ENCODE measurements at regions not wholly inside any gene's neighbourhood (a gene's known extent, or its start where the extent isn't known, plus 50 kb on each side); places are given as distances from the start of the nearest gene placed in this dataset.

DNA sequence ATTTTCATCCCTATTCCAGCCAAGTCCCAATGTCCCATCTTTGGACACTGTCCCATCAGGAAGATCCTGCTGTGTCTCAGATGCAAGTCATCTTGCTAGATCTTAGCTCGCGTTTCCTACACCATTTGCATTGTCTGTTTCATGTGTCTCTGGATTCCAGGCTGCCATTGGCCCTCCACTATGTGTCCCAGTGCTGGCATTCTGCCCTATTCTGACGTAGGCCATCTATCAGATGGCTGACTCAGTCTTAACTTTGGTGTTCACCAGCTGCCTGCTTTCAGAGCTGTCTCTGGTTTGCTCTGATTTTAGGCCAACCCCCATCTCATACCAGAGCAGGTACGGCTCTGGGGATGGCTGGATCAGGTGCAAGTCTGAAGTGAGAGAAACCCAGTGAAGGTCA lies 300.9 kb upstream of the ASIC2 start:
- DNase-seq (no peak), ATAC-seq (no peak)
- ChIA-PET CTCF (no interaction called here), POLR2A (no interaction called here)
- no peak overlapping the region for H3K4me3 Mint-ChIP-seq
- H3K9me3 Mint-ChIP-seq (ENCODE audit: insufficient read depth): no peaks in the 10 kb centered on the region
- H3K4me1 Mint-ChIP-seq (ENCODE audit: low read depth): no peaks in the 10 kb centered on the region
- no peaks in the 10 kb centered on the region for H3K36me3 Mint-ChIP-seq (ENCODE audit: low read depth)
- no peak overlapping the region for H3K27ac Mint-ChIP-seq
- H3K27me3 Mint-ChIP-seq (ENCODE audit: low read depth): peaks cover 2% of the 10 kb centered on the region

DNA sequence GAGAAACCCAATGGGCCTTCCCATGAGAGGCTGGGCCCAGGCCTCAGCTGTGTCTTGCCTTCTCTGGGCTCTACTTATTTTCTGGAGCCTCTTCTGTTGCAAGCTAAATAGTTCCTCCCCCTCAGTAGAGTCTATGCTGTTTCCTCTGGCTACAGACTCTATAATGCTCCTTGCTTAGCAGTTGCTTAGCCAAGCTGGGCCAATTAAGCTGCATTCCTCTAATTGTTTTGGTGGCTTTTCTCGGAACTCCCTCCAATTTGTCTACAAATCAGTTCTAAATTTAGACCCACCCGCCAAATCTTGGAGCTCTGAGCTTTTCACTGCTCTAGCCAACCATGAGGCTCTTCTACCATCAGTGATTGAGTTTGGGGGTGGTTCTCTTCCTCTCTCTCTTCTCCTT lies 302.7 kb upstream of the ASIC2 start:
- no peaks in the 10 kb centered on the region for H3K4me1 Mint-ChIP-seq (ENCODE audit: low read depth)

DNA sequence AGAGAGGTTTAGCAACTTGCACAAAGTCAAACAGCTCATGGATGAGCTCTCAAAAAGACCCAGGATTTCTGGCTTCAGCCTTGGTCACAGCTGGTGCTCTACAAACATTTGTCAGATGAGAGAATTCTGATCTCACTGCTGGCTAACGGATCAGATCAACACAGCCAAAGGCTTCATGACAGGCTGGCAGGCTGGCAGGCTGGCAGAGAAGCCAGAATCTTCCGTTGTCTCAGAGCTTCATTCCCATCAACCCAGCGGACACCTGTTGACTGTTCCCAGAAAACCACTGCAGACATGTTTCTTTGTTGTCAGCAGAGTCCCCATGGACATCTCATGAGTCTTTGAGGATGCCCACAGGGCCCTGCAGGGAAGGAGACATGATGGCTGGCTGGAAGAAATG lies 303.8 kb upstream of the ASIC2 start:
- Mint-ChIP-seq H3K4me3 (no peak overlapping the region), H3K36me3 (ENCODE audit: low read depth) (no peaks in the 10 kb centered on the region), H3K9me3 (ENCODE audit: insufficient read depth) (no peaks in the 10 kb centered on the region), H3K27me3 (ENCODE audit: low read depth) (peaks cover 2% of the 10 kb centered on the region), H3K4me1 (ENCODE audit: low read depth) (no peaks in the 10 kb centered on the region), H3K27ac (no peak overlapping the region)
- ChIA-PET CTCF (no interaction called here), POLR2A (no interaction called here)
- DNase-seq: no peak
- ATAC-seq: no peak

More for the DNA sequence above, 302.7 kb upstream of the ASIC2 start:
- peaks cover 2% of the 10 kb centered on the region for H3K27me3 Mint-ChIP-seq (ENCODE audit: low read depth)
- H3K27ac Mint-ChIP-seq: no peak overlapping the region
- no peak overlapping the region for H3K4me3 Mint-ChIP-seq
- DNase-seq (no peak), ATAC-seq (no peak)
- H3K9me3 Mint-ChIP-seq (ENCODE audit: insufficient read depth): no peaks in the 10 kb centered on the region
- H3K36me3 Mint-ChIP-seq (ENCODE audit: low read depth): no peaks in the 10 kb centered on the region
- POLR2A ChIA-PET: no interaction called here
- CTCF ChIA-PET: no interaction called here

DNA sequence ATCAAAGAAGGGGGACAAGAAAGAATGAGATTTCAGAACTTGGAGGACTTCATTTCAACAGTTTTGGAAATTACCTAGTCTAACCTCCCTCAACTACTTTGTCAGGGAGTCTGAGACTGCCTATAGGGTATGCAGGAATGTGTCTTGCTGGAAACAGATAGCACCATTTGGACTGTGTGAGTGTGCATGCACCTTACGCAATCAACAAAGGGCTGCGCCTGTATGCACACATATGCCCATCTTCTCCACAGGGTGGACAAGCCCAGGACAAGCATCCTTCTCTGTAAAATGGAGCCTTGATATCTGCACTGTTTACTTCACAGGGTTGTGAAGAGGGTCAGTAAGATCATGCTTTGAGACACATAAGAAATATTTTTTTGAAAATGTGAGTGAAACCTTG lies 305.7 kb upstream of the ASIC2 start:
- H3K9me3 Mint-ChIP-seq (ENCODE audit: insufficient read depth): no peaks in the 10 kb centered on the region
- no peak overlapping the region for H3K4me3 Mint-ChIP-seq
- DNase-seq (no peak), ATAC-seq (no peak)
- H3K36me3 Mint-ChIP-seq (ENCODE audit: low read depth): no peaks in the 10 kb centered on the region
- H3K4me1 Mint-ChIP-seq (ENCODE audit: low read depth): no peaks in the 10 kb centered on the region
- no peaks in the 10 kb centered on the region for H3K27me3 Mint-ChIP-seq (ENCODE audit: low read depth)
- POLR2A ChIA-PET: no interaction called here
- CTCF ChIA-PET: no interaction called here
- no peak overlapping the region for H3K27ac Mint-ChIP-seq

DNA sequence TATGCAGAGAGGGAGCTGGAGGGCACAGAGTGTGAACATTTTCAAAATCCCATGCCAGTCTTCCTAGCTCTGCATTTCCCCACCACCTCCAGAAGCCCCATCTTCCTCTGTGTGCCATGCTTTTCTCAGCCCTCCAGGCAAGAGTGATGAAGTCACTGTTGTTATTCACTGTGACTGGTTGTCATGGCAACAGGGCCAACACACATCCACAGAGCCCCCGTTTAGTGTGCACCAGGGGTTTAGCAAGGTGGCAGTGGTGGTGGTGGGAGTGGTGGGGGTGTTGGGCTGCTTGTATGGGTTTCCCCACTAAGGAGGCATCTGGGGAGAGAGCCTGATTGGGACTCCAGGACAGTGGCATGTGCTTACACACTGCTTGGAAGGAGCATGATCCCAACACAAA lies 309.9 kb upstream of the ASIC2 start:
- Mint-ChIP-seq H3K27me3 (ENCODE audit: low read depth) (no peaks in the 10 kb centered on the region), H3K9me3 (ENCODE audit: insufficient read depth) (no peaks in the 10 kb centered on the region), H3K4me1 (ENCODE audit: low read depth) (no peaks in the 10 kb centered on the region), H3K27ac (no peak overlapping the region), H3K4me3 (no peak overlapping the region), H3K36me3 (ENCODE audit: low read depth) (no peaks in the 10 kb centered on the region)
- POLR2A ChIA-PET: no interaction called here
- ATAC-seq (no peak), DNase-seq (no peak)
- CTCF ChIA-PET: no interaction called here

DNA sequence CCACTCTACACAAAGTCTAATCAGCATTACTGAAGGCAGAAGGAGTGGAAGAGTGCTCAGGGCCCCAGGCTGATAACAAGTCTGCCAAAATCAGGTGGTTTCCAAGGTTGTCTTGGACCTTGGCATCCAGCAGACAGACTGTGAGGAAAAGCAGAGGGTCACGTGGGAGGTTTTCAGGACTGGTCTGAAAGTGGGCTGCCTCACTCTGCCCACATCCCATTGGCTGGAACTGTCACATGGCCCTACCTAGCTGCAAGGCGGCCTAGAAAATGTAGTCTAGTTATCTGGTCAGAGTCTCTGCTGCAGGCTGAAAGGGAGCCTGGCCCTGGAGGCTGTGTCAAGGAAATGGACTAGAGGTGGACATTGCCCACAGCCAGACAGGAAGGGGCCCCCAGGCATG lies 310.7 kb upstream of the ASIC2 start:
- Mint-ChIP-seq H3K4me1 (ENCODE audit: low read depth) (no peaks in the 10 kb centered on the region), H3K9me3 (ENCODE audit: insufficient read depth) (no peaks in the 10 kb centered on the region), H3K36me3 (ENCODE audit: low read depth) (no peaks in the 10 kb centered on the region), H3K27ac (no peak overlapping the region), H3K4me3 (no peak overlapping the region), H3K27me3 (ENCODE audit: low read depth) (no peaks in the 10 kb centered on the region)
- ChIA-PET CTCF (no interaction called here), POLR2A (no interaction called here)
- DNase-seq (no peak), ATAC-seq (no peak)

DNA sequence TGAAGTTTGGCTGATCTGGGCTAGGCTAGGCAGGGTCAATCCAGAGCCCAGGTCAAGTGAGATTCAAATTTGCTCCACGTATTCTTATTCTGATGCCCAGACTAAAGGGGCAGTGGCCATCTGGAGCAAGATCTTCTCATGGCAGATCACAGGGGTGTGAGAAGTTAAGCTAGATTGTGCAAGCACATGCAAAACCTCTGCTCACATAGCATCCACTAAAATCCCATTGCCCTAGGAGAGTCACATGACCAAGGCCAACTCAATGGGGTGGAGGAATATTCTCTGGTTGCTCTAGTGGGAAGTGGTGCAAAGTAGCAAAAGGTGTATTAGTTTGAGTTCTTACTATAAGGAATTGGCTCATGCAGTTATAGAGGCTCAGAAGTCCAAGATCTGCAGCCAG lies 318.4 kb upstream of the ASIC2 start:
- DNase-seq (no peak), ATAC-seq (no peak)
- Mint-ChIP-seq H3K4me3 (no peak overlapping the region), H3K9me3 (ENCODE audit: insufficient read depth) (no peaks in the 10 kb centered on the region), H3K36me3 (ENCODE audit: low read depth) (no peaks in the 10 kb centered on the region), H3K27me3 (ENCODE audit: low read depth) (peaks cover 3% of the 10 kb centered on the region), H3K27ac (no peak overlapping the region), H3K4me1 (ENCODE audit: low read depth) (no peaks in the 10 kb centered on the region)
- POLR2A ChIA-PET: no interaction called here
- CTCF ChIA-PET: no interaction called here

DNA sequence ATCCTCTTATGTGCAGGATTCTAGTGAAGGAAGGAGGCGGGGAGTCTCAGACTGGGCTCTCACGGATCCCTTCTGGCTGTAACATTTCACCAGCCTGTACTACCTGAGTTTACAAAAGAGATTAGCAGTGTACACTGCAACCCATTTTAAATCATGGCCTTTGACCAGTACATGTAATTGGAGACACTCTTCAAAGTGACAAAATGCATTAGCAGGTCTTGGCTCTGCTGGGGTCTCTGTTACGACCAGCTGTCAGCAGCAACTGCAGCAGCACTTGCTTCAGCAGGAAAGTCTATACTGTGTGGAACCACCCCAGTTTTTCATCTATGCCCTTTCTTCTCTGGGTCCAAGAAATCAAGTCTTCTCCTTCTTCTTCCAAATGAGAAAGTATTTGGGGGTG lies 322.8 kb upstream of the ASIC2 start:
- H3K27me3 Mint-ChIP-seq (ENCODE audit: low read depth): peaks cover 3% of the 10 kb centered on the region
- no peaks in the 10 kb centered on the region for H3K36me3 Mint-ChIP-seq (ENCODE audit: low read depth)
- ATAC-seq: no peak
- ChIA-PET POLR2A (no interaction called here), CTCF (no interaction called here)
- H3K27ac Mint-ChIP-seq: no peak overlapping the region
- DNase-seq: no peak
- no peaks in the 10 kb centered on the region for H3K4me1 Mint-ChIP-seq (ENCODE audit: low read depth)
- H3K9me3 Mint-ChIP-seq (ENCODE audit: insufficient read depth): no peaks in the 10 kb centered on the region
- no peak overlapping the region for H3K4me3 Mint-ChIP-seq

DNA sequence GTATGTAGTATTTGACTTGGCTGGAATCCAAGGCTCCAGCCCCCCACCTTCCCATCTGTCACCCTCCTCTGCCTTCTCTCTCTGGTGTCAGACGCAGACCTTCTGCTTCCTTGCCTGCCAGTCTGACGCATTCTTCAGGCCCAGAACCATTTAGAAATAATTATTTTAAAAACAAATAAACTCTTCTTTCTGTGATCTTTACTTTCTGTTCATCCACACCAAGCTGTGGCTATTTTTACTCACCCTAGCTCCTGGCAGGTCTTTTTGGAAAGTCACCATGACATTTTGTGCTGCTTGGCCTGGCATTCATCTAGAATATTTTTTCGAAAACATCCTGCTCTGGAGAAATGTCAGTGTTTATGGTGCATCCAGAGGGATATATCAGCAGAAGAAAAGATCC lies 330.7 kb upstream of the ASIC2 start:
- DNase-seq (no peak), ATAC-seq (no peak)
- Mint-ChIP-seq H3K36me3 (ENCODE audit: low read depth) (no peaks in the 10 kb centered on the region), H3K27ac (no peak overlapping the region), H3K4me3 (no peak overlapping the region), H3K4me1 (ENCODE audit: low read depth) (no peaks in the 10 kb centered on the region), H3K27me3 (ENCODE audit: low read depth) (no peaks in the 10 kb centered on the region), H3K9me3 (ENCODE audit: insufficient read depth) (no peaks in the 10 kb centered on the region)
- ChIA-PET CTCF (no interaction called here), POLR2A (no interaction called here)

DNA sequence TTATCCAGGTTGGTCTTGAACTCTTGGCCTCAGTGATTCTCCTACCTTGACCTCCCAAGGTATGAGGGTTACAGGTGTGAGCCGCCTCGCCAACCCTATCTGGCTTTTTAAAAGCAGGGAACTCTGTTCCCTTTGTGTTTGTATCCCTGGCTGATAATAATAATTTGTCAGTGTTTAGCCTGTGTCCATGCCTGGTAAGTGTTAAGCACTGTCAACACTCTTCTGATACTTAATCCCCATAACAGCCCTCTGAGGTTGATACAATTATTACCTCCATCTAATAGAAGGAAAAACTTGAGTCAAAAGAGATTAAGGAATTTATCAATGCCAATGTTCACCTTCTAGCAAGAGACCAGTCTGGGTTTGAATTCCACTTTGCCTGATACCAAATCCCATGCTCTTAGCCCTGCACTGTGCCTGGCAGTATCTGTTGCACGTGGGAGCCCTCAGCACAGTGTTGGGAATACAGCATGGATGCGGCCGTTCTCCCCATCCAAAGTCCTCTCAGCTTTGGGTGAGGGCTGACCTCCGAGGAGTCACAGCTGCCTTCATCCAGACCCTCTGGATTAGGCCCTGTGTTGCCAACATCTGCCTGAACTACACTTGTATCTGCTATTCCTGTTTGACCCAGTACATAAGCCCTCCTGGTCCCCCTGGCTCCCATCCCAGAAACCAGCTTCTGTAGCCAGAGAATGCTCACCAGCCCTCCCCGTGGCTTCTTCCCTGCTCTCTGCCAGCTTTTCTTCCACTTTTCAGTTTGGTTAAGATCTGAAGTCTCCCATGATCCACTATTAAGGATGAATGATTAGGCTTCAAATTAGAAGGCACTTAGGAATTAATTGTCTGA lies 335.6 kb upstream of the ASIC2 start:
- ChIA-PET POLR2A (no interaction called here), CTCF (no interaction called here)
- DNase-seq (no peak), ATAC-seq (no peak)
- Mint-ChIP-seq H3K4me3 (no peak overlapping the region), H3K9me3 (ENCODE audit: insufficient read depth) (no peaks in the 10 kb centered on the region), H3K36me3 (ENCODE audit: low read depth) (no peaks in the 10 kb centered on the region), H3K27ac (no peak overlapping the region), H3K27me3 (ENCODE audit: low read depth) (no peaks in the 10 kb centered on the region), H3K4me1 (ENCODE audit: low read depth) (no peaks in the 10 kb centered on the region)

DNA sequence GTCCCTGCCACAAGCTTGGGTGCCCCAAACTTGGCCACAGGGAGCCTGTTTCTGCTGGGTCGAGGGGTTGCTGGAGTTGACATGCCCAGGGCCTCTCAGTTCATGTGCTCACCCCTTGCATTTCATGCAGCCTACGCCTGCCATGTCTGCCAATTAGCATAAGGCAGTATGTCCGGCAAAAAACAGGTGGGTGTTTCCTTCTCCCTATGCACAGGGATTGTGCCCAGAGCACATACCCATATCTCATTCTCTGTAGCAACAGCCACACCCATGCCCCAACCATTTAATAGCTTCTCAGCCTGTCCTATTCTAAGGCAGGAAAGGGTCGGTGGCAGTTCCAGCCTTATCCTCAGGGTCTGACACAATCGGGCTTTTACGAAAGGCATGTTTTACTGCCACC lies 340.4 kb upstream of the ASIC2 start:
- Mint-ChIP-seq H3K4me1 (ENCODE audit: low read depth) (peaks cover 18% of the 10 kb centered on the region), H3K27ac (no peak overlapping the region), H3K27me3 (ENCODE audit: low read depth) (no peaks in the 10 kb centered on the region), H3K36me3 (ENCODE audit: low read depth) (peaks cover 8% of the 10 kb centered on the region), H3K9me3 (ENCODE audit: insufficient read depth) (peaks cover 14% of the 10 kb centered on the region), H3K4me3 (no peak overlapping the region)
- DNase-seq: no peak
- ChIA-PET POLR2A (no interaction called here), CTCF (no interaction called here)
- no peak for ATAC-seq

DNA sequence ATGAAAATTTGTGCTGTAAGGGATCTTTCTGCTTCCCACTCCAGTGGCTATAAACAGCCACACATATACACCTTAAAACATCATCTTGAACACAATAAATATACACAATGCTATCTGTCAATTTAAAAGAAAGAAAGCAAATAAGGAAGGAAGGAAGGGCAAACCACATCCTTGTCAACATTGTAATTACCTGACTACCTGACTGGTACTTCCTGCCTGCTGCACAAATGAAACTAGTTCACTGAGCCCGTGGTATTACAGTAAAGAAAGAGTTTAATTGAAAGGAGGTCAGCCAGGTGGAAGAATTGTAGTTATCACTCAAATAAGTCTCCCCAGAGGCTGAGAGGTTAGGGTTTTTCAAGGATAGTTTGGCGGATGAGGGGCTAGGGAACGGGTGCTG lies 344.4 kb upstream of the ASIC2 start:
- Mint-ChIP-seq H3K9me3 (ENCODE audit: insufficient read depth) (peaks cover 21% of the 10 kb centered on the region), H3K27me3 (ENCODE audit: low read depth) (no peaks in the 10 kb centered on the region), H3K4me1 (ENCODE audit: low read depth) (peaks cover 18% of the 10 kb centered on the region), H3K27ac (peak overlapping the region; percentile 68), H3K36me3 (ENCODE audit: low read depth) (peaks cover 10% of the 10 kb centered on the region), H3K4me3 (no peak overlapping the region)
- ChIA-PET CTCF (no interaction called here), POLR2A (interaction anchor here (0.7 kb wide), 1 partner anchor 16 kb away, joined by 3 read pairs; no protein-coding TSS in a partner anchor)
- no peak for ATAC-seq
- DNase-seq: no peak

All from activated CD8-positive, alpha-beta T cell treated with anti-CD3 and anti-CD28 coated beads, Interleukin-2, amount 10 ng/mL, durations not matched to agents 7 days and 5 days (primary cell).